HEK293T (cell line): ENCODE measurements at regions not wholly inside any gene's neighbourhood (a gene's known extent, or its start where the extent isn't known, plus 50 kb on each side); places are given as distances from the start of the nearest gene placed in this dataset.

Experiments
- CTCF ChIA-PET: fragments of 350-600 bp; formaldehyde crosslinking; extraction: SDS; loops from one replicate; lab custom pipeline; 2021; ENCODE audit warnings: antibody characterized with exemption, inconsistent platforms; lab: Yijun Ruan, JAX
- POLR2A ChIA-PET: fragments of 350-600 bp; formaldehyde crosslinking; extraction: SDS; loops from one replicate; lab custom pipeline; 2020; ENCODE audit warnings: antibody characterized with exemption, inconsistent platforms; lab: Yijun Ruan, JAX
- DNase-seq: peaks from one replicate; pipeline ENCODE4 v3.0.0; 2012; ENCODE audit warnings: mixed read lengths; ENCODE audit errors: extremely low spot score
- ARNT ChIP-seq: fragments of 450-650 bp; IDR thresholded peaks from 2 replicates; pipeline ENCODE4 v1.6.1; 2017; ENCODE audit warnings: mild to moderate bottlenecking
- BHLHE40 ChIP-seq: fragments of 450-650 bp; IDR thresholded peaks from 2 replicates; pipeline ENCODE4 v1.6.1; 2016; ENCODE audit warnings: mild to moderate bottlenecking, moderate library complexity, borderline replicate concordance
- CTBP1 ChIP-seq: fragments of 450-650 bp; IDR thresholded peaks from 2 replicates; pipeline ENCODE4 v1.6.1; 2016; ENCODE audit warnings: borderline replicate concordance
- ELF4 ChIP-seq: fragments of 450-650 bp; IDR thresholded peaks from 2 replicates; pipeline ENCODE4 v1.6.1; 2017; ENCODE audit warnings: antibody characterized with exemption
- FOXA1 ChIP-seq: fragments of 450-650 bp; IDR thresholded peaks from 2 replicates; pipeline ENCODE4 v1.6.1; 2016; ENCODE audit warnings: mild to moderate bottlenecking
- FOXK2 ChIP-seq: fragments of 450-650 bp; IDR thresholded peaks from 2 replicates; pipeline ENCODE4 v1.6.1; 2016; ENCODE audit warnings: mild to moderate bottlenecking
- FOXM1 ChIP-seq: fragments of 450-650 bp; IDR thresholded peaks from 2 replicates; pipeline ENCODE4 v1.6.1; 2017; ENCODE audit warnings: mild to moderate bottlenecking, borderline replicate concordance
- HDGF ChIP-seq: fragments of 450-650 bp; IDR thresholded peaks from 2 replicates; pipeline ENCODE4 v1.6.1; 2017; ENCODE audit warnings: antibody characterized with exemption, borderline replicate concordance
- L3MBTL2 ChIP-seq: fragments of 450-650 bp; conservative IDR thresholded peaks from 2 replicates; pipeline ENCODE4 v1.6.1; 2016; ENCODE audit warnings: mild to moderate bottlenecking
- LEF1 ChIP-seq: fragments of 450-650 bp; IDR thresholded peaks from 2 replicates; pipeline ENCODE4 v1.6.1; 2017; ENCODE audit warnings: mild to moderate bottlenecking, borderline replicate concordance
- NFRKB ChIP-seq: fragments of 450-650 bp; IDR thresholded peaks from 2 replicates; pipeline ENCODE4 v1.6.1; 2016; ENCODE audit warnings: mild to moderate bottlenecking, moderate library complexity
- SP1 ChIP-seq: fragments of 450-650 bp; IDR thresholded peaks from 2 replicates; pipeline ENCODE4 v1.6.1; 2017
- SUZ12 ChIP-seq: fragments of 450-650 bp; IDR thresholded peaks from 2 replicates; pipeline ENCODE4 v1.6.1; 2016; ENCODE audit warnings: mild to moderate bottlenecking
- TARDBP ChIP-seq: fragments of 450-650 bp; IDR thresholded peaks from 2 replicates; pipeline ENCODE4 v1.6.1; 2016
- ZNF384 ChIP-seq: fragments of 450-650 bp; IDR thresholded peaks from 2 replicates; pipeline ENCODE4 v1.6.1; 2016
- TF ChIP-seq, protein P1 (sequence below): fragments of 450-650 bp; IDR thresholded peaks from 2 replicates; pipeline ENCODE4 v1.6.1; 2016

DNA sequence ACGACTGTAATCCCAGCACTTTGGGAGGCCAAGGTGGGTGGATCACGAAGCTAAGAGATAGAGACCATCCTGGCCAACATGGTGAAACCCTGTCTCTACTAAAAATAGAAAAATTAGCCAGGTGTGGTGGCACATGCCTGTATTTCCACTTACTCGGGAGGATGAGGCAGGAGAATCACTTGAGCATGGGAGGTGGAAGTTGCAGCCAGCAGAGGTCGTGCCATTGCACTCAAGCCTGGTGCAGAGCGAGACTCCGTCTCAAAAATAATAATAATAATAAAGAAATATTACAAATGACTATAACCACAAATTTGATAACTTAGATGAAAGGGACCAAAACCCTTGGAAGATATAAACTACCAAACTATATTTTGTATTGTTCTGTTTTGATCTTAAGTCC, 226.3 kb upstream of the GULP1 start:
- CTCF ChIA-PET: no interaction called here
- TF ChIP-seq CTBP1 (no peak), FOXM1 (no peak), ZNF384 (no peak), ELF4 (no peak), SP1 (no peak), FOXA1 (no peak), L3MBTL2 (no peak), LEF1 (no peak), HDGF (no peak), NFRKB (no peak)
- TF ChIP-seq, protein P1, sequence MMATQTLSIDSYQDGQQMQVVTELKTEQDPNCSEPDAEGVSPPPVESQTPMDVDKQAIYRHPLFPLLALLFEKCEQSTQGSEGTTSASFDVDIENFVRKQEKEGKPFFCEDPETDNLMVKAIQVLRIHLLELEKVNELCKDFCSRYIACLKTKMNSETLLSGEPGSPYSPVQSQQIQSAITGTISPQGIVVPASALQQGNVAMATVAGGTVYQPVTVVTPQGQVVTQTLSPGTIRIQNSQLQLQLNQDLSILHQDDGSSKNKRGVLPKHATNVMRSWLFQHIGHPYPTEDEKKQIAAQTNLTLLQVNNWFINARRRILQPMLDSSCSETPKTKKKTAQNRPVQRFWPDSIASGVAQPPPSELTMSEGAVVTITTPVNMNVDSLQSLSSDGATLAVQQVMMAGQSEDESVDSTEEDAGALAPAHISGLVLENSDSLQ: no peak
- POLR2A ChIA-PET: no interaction called here
- no peak for DNase-seq

- TF ChIP-seq HDGF (no peak), TARDBP (no peak), FOXM1 (no peak), SP1 (no peak), L3MBTL2 (no peak), ARNT (no peak), FOXA1 (no peak), NFRKB (no peak), LEF1 (no peak), BHLHE40 (no peak), CTBP1 (no peak), ELF4 (no peak), ZNF384 (no peak), SUZ12 (no peak), FOXK2 (no peak)
- TF ChIP-seq, protein P1: no peak
- no peak for DNase-seq
- POLR2A ChIA-PET: no interaction called here
- CTCF ChIA-PET: no interaction called here
Measured at GRCh38 chr2:188068093-188068492, 223.6 kb upstream of the GULP1 start.

- ChIA-PET POLR2A (no interaction called here), CTCF (no interaction called here)
- TF ChIP-seq LEF1 (no peak), FOXA1 (no peak), HDGF (no peak), FOXM1 (no peak), ZNF384 (no peak), L3MBTL2 (no peak), CTBP1 (no peak), NFRKB (no peak), SUZ12 (no peak), ELF4 (no peak), TARDBP (no peak), FOXK2 (no peak)
- DNase-seq: no peak
Measured at GRCh38 chr2:188076149-188077056, 215.3 kb upstream of the GULP1 start.

GRCh38 chr2:188077757-188078156, 213.9 kb upstream of the GULP1 start:
- no peak for DNase-seq
- no peak for TF ChIP-seq TARDBP
- no peak for TF ChIP-seq FOXK2
- TF ChIP-seq ELF4: no peak
- TF ChIP-seq FOXA1: no peak
- no peak for TF ChIP-seq L3MBTL2
- no peak for TF ChIP-seq SP1
- no peak for TF ChIP-seq BHLHE40
- TF ChIP-seq HDGF: no peak
- no peak for TF ChIP-seq LEF1
- no peak for TF ChIP-seq SUZ12
- TF ChIP-seq ZNF384: no peak
- no peak for TF ChIP-seq FOXM1
- TF ChIP-seq CTBP1: no peak
- TF ChIP-seq, protein P1: no peak
- CTCF ChIA-PET: no interaction called here
- POLR2A ChIA-PET: no interaction called here

DNA sequence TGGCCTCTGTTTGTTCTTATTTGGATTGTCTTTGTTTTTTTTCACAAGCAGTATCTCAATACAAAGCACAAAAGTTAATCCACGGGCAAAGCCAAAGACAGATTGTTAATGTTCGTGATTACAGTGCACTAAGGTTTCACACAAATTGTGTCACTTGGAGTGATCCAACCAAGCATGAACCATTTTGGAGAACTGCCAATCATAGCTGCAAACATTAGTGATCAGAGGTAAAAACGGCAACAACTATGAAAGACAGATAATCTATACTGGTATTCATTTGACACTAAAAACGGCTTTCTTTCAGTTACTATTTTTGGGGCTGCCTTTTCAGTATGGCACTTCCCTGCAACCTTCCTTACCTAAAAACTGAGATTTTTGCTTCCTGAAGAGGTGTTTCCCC, 213.1 kb upstream of the GULP1 start:
- no peak for TF ChIP-seq L3MBTL2
- no peak for TF ChIP-seq BHLHE40
- DNase-seq: no peak
- POLR2A ChIA-PET: no interaction called here
- CTCF ChIA-PET: no interaction called here

DNA sequence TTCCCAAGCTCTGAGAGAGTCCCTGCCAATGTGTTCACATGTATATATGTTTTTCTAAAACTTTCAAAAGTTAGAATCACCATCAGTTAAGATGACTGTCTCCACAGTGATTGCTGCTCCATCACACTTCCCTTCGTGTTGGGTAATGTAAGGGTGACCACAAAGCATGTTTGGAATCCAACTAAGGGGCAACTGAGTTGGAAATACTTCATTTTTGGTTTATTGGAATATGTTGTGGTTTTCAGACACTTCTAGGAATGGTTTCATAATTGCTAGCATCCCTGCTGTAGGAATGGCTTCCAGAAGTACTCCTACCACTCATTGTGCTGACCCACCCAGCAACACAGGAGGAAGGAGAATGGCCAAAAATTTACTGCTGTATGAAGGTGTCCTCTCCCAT, 212.5 kb upstream of the GULP1 start:
- ChIA-PET POLR2A (no interaction called here), CTCF (no interaction called here)
- DNase-seq: no peak
- TF ChIP-seq FOXK2 (no peak), NFRKB (no peak), TARDBP (no peak), LEF1 (no peak), FOXA1 (no peak), L3MBTL2 (no peak), CTBP1 (no peak), HDGF (no peak), ARNT (no peak), FOXM1 (no peak), SP1 (no peak), SUZ12 (no peak), BHLHE40 (no peak), ELF4 (no peak)
- TF ChIP-seq, protein P1: no peak
